HG03457 (cell line): ENCODE measurements at regions not wholly inside any gene's neighbourhood (a gene's known extent, or its start where the extent isn't known, plus 50 kb on each side); places are given as distances from the start of the nearest gene placed in this dataset.

Experiments used
- ATAC-seq: cut with Tn5 transposase; IDR thresholded peaks from one replicate; pipeline ENCODE4 v1.9.1; 2021; ENCODE audit warnings: moderate number of reproducible peaks; ENCODE audit not compliant: unreplicated experiment

GRCh38 chr12:87794854-87795253, 234.3 kb downstream of the C12orf50 start:
- no peak for ATAC-seq

- ATAC-seq, result no peak
These were observed 236.1 kb downstream of the C12orf50 start for GRCh38 chr12:87793131-87793530.

GRCh38 chr12:87784350-87784749, 244.9 kb downstream of the C12orf50 start:
- ATAC-seq, result no peak

GRCh38 chr12:87783467-87783866, 245.7 kb downstream of the C12orf50 start:
- no peak for ATAC-seq

- no peak for ATAC-seq
These were observed 246.4 kb downstream of the C12orf50 start for GRCh38 chr12:87782838-87783237.

- no peak for ATAC-seq
These were observed 249.2 kb downstream of the C12orf50 start for GRCh38 chr12:87779858-87780498.

- ATAC-seq, result no peak
These were observed 250.2 kb downstream of the C12orf50 start for GRCh38 chr12:87779016-87779415.

GRCh38 chr12:87778065-87778464, 251.1 kb downstream of the C12orf50 start:
- ATAC-seq, result no peak

- ATAC-seq, result no peak
These were observed 253.4 kb downstream of the C12orf50 start for GRCh38 chr12:87775784-87776183.

- ATAC-seq, result no peak
These were observed 254.2 kb downstream of the C12orf50 start for GRCh38 chr12:87775051-87775450.

- ATAC-seq, result no peak
These were observed 256.8 kb downstream of the C12orf50 start for GRCh38 chr12:87772401-87772800.

GRCh38 chr12:87768501-87769287, 260.5 kb downstream of the C12orf50 start:
- no peak for ATAC-seq

- no peak for ATAC-seq
These were observed 263.2 kb downstream of the C12orf50 start for GRCh38 chr12:87766044-87766443.

GRCh38 chr12:87760943-87761342, 268.3 kb downstream of the C12orf50 start:
- no peak for ATAC-seq

- ATAC-seq, result no peak
These were observed 270.9 kb downstream of the C12orf50 start for GRCh38 chr12:87758271-87758670.

GRCh38 chr12:87756721-87757120, 272.5 kb downstream of the C12orf50 start:
- no peak for ATAC-seq

GRCh38 chr12:87756111-87756510, 273.1 kb downstream of the C12orf50 start:
- ATAC-seq, result no peak

- no peak for ATAC-seq
These were observed 300.1 kb downstream of the C12orf50 start for GRCh38 chr12:87728931-87729593.

- no peak for ATAC-seq
These were observed 308.2 kb downstream of the C12orf50 start for GRCh38 chr12:87720967-87721366.

GRCh38 chr12:87704374-87704773, 324.8 kb downstream of the C12orf50 start:
- ATAC-seq, result no peak

GRCh38 chr12:87690236-87690810, 338.9 kb downstream of the C12orf50 start:
- no peak for ATAC-seq

GRCh38 chr12:87689196-87689595, 340.0 kb downstream of the C12orf50 start:
- ATAC-seq, result no peak
